Sciatic nerve (tissue), 2 donors: ENCODE measurements at regions not wholly inside any gene's neighbourhood (a gene's known extent, or its start where the extent isn't known, plus 50 kb on each side); places are given as distances from the start of the nearest gene placed in this dataset.

ENCODE experiments used
- ATAC-seq: fragments of 200-7000 bp; cut with Tn5 transposase; one replicate; pipeline ENCODE4 v1.9.1; 2020; ENCODE audit warnings: mild to moderate bottlenecking, moderate library complexity
- DNase-seq: peaks from one replicate; pipeline ENCODE4 v3.0.0-alpha.2; 2020; ENCODE audit warnings: low spot score
- intact Hi-C: fragments of 100-400 bp; cut with DNase I; formaldehyde crosslinking; loops from one replicate; pipeline ENCODE4 v1.14.2; 2022
- donor health status: DM: no; HTN: no; CAD: no.
- donor health status: DM: no; HTN: no; CAD: no.

DNA sequence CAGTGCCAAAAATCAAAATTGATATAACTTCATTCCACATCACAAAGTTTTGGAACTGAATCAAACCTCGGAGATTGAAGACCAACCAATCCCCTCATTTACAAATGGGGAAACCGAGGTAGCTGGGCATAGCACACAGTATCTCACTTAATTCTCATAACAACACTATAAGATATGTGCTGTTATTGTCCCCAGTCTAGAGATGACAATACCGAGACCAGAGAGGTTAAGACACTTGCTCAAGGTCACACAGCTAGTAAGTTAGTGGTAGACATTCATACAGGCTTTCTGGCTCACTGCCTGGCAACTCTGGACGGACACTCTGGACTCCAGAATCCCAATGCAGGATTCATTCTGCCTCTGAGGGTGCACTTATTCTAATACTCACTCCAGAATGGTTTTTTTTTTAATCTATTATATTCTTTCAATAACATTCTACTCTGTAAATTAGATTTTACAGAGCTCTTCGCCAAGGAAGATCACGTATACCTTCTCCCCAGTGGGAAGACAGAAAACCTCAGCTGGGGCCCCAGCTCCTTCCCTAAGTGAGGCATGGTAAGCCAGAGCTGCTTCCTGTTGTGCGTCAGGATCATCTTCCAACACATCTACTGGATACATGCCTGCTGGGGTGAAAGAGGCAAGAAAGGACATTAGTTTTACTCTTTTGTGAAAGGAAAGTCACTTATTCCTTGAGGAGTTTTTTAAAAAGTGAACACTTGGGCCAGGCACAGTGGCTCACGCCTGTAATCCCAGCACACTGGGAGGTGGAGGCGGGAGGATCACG is 128.4 kb upstream of the IGF1R start:
- intact Hi-C loops = loop anchor here (5.0 to 10.0 kb wide), 2 partner anchors 127 to 555 kb away; partner anchors contain the start of gene IGF1R
- no peak for ATAC-seq
- DNase-seq = no peak

DNA sequence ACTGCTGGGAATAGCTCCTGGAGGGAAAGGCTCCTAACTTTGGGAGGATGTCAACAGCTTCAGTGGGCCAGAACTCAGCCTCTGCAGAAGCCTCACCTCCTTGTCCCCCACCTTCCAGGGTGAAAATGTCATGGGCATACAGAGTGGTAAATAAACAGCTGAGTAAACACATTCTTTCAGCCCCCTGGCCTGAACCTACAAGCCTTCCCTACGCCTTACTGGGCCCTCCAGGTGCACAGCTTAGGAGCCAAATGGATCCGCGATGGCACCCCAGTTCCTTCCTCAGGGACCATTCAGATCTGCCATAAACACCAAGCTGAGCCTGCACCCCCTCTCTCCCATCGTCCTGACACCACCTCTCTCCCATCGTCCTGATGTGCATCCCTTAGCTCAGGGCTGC is 126.2 kb upstream of the IGF1R start:
- intact Hi-C loops = loop anchor here (5.0 to 10.0 kb wide), 2 partner anchors 125 to 553 kb away; partner anchors contain the start of gene IGF1R
- ATAC-seq (no peak), DNase-seq (no peak)

DNA sequence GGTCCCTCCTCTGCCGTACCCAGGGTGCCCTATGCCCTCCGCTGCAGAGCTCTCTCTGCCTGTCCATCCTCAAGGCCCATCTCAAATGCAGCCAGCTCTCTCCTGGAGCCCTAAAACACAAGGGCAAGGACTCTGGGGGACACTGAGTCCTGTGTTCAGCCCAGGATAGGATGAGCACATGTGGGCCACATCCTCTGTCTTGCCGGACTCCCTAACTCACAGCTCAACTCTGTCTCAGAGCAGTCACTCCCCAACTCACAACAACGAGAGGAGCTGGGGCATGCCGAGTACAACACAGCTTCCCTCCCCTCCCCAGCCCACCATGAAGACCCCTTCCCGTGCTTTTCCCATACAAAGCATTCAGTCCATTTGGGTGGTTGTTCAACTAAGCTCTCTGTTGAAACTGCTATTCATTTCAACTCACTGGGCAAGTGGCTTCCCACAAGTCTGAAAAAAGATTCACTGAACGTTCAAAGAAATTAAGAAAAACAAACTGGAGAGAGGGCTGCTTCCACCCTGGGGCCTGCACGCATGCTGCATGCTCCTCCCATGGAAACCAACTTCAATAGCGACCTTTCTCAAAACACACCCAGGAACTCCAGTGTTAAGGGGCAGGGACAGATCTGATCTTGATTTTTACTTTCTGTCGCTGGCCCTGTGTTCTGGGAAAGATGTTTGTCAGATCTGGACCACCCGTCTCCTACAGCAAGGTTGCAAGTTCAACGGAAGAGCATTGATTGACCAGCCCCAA is 124.3 kb upstream of the IGF1R start:
- intact Hi-C loops = loop anchor here (5.0 to 10.0 kb wide), 2 partner anchors 123 to 551 kb away; partner anchors contain the start of gene IGF1R
- ATAC-seq (peak; percentile 78), DNase-seq (no peak)

DNA sequence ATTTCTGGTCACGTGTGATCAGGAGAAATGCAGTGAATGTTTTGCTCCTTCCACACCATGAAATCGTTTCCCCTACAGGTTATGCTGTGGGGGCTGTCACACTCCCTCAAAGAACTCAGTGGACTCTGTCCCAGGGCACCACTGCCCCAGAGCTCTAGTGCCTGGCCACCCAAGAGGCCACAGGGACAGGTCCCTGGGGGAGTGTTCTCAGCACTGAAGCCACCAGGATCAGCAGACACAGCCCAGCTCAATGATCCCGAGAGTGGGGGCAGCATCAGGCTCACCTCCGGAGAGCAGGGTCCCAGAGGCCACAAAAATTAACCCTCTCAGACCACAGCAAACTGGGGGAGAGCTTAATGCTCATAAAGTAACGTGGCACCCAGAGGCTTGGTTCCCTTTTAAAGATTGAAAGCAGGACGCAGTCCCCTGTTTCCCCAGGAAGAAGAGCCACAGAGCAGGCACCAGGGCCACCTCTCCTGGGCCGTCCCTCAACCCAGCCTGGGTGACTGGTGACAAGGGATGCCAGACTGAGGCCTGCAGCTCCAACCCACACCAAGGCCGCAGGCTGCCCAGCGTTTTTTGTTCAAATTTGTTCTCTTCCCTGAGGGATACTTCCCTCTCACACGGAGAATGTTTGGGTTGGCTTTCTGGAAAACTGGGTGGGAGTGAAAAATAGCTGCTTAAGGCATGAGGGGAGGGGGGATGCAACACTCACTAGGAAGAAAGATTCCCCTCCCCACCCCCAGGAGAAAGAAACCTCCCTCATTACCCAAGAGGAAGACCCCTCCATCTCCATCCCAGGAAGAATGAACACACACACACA is 123.3 kb upstream of the IGF1R start:
- intact Hi-C loops = loop anchor here (5.0 to 10.0 kb wide), 3 partner anchors 77 to 550 kb away; partner anchors contain the start of gene IGF1R
- DNase-seq = no peak
- peak; percentile 44 for ATAC-seq

DNA sequence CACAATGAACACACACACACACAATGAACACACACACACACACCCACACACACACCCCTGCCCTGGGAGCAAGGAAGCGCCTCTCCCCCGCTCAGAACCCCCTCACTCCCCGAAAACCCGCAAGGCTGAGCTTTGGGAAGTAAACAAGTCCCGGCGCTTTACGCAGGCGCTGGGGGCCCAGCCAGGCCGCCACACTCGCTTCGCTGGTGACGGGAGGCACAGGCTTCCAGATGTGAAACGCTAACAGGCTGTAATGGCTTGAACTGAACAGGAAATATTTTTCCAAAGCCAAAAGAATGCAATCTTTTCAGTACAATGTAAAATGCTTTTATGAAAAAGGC is 122.7 kb upstream of the IGF1R start:
- intact Hi-C loops = loop anchor here (5.0 to 10.0 kb wide), 2 partner anchors 77 to 549 kb away; no protein-coding TSS in a partner anchor
- DNase-seq (peak; percentile 75), ATAC-seq (peak; percentile 73)

DNA sequence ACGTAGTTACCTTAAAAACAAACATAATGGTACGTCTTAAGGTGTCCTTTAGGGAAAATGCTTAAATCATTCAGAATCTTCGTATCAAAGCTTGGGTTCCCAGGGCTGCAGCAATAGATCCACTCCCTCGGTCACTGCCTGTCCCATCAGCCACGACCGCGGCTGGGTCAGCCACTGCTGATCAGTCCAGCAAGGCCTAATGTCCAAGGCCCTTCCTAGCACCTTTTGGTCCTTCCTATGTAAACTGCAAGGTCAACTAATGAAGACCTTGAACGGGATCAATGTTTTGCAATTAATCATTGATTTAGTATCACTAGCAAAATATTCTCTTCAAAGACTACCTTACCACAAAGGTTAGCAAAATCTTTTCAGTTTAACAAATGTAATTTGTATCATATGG is 122.2 kb upstream of the IGF1R start:
- no peak for DNase-seq
- no peak for ATAC-seq
- intact Hi-C loops = loop anchor here (5.0 to 10.0 kb wide), 2 partner anchors 76 to 549 kb away; no protein-coding TSS in a partner anchor

DNA sequence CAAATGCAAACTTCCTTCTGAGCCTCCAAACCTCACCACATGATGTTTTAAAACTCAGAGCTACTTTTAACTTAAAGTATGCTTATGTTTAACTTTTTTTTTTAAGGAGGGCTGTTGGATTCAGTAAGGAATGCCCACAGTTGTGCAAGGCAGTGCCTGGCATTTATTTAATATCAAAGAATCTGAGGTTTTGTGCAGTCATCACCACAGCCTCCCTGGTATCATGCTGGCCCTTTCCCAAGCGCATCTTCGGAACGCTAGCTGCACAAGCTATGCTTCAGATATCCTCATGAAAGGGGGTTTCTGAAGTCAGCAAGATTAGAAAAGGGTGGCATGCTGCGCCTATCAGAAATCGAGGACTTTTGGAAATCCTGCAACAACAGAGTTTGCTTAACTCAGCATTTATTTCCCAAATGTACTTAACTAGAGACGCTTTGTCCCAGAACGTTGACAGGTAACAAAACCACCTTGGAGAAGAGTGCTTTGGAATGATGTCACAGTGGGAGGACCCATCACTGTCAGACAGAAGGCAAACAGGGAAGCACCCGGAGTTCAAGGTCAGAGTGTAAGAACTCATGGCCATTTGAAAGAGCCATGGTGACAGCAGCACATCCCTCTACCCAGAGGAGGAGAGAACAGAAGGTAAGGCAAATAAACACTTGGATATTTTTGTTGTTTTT is 120.2 kb upstream of the IGF1R start:
- intact Hi-C loops = loop anchor here (5.0 to 10.0 kb wide), 2 partner anchors 74 to 547 kb away; no protein-coding TSS in a partner anchor
- no peak for ATAC-seq

DNA sequence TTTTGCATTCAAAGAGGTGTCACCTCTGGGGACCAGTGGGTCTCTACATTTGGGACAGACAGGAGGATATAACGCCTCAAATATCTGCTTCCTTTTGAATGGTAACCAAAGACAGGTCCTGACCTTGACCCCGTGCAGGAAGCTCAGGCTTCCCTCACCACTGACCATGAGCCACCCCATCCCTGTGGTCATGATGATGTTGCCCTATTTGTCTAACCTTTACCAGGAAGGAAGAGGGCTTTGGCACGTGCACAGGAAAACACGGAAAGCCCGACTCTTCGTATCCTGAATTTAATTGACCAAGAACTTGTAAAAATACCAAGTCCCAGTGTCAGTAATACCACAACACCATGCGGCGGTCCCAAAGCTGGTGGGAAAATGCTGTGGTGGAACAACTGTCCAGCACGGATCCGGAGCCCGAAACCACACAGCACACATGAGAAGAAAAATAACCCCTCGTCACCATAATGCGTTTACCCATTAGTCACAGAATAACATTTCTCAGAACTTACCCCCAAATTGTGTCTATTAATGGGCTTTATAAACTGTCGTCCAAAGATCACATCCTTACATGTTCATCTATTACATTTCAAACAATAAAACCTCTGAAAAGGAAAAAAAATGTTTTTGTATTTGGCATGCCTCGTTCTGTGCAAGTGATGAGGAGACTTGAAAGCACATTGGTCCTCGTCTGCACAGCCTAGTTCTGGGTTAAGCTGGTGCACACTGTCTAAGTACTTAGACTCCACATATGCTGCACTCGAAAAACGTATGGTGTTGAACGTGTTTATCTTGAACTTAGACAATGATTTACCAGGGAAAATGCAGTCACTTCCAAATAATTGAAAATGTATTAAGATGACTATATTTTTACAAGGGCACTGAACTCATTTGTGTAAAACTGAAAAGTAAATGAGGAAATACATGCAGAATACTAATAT is 118.9 kb upstream of the IGF1R start:
- no peak for ATAC-seq
- intact Hi-C loops = loop anchor here (5.0 to 10.0 kb wide), 2 partner anchors 73 to 545 kb away; no protein-coding TSS in a partner anchor

More for the DNA sequence above, 120.2 kb upstream of the IGF1R start:
- DNase-seq = no peak

DNA sequence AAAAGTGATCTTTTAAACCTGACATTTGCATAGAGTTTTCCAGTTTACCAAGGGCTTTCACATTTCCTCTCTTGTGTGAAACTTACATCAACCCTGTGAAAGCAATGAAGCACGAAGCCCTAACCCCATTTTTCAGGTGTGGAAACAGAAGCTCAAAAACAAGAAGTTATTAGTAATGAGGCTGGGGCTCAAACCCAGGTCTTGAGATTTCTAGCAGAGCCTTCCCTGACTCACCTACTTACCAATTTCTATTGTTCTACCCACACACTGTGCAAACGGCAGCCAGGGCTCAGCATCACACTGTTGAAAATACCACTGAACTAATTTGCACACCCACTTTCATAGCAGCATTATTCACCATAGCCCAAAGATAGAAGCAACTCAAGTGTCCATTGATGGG is 117.8 kb upstream of the IGF1R start:
- DNase-seq = no peak
- no peak for ATAC-seq
- intact Hi-C loops = no loop called here

More for the DNA sequence above, 118.9 kb upstream of the IGF1R start:
- no peak for DNase-seq

DNA sequence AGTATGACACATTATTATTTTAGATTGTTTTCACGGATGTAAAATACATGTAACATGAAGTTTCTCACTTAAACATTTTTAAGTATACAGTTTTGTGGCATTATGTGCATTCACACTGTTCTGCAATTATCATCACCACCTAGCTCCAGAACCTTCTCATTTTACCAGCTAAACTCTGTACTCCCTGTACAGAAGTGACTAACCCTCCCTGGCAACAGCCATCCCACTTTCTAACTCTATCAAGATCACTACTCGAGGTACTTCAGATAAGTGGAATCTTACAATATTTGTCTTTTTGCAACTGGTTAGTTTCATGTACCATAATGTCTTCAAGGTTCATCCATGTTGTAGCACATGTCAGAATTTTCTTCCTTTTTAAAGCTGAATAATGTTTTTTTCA is 116.3 kb upstream of the IGF1R start:
- intact Hi-C loops = no loop called here
- no peak for ATAC-seq
- DNase-seq = no peak

DNA sequence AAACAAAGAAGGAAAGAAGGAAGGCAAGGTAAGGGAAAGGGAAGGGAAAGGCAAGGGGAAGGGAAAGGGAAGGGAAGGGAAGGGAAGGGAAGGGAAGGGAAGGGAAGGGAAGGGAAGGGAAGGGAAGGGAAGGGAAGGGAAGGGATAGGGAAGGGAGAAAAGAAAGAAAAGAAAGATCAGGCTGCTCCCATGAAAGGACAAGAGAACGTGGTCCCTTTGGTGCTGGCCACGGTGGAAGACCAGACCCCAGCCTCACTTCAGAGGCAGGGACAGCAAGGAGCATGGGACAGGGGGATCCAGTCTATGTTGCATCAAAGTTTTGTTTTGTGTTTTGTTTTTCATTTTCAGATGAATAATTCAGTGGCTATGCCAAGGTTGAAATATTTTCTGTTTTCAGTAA is 111.4 kb upstream of the IGF1R start:
- intact Hi-C loops = no loop called here
- no peak for DNase-seq
- ATAC-seq = no peak

DNA sequence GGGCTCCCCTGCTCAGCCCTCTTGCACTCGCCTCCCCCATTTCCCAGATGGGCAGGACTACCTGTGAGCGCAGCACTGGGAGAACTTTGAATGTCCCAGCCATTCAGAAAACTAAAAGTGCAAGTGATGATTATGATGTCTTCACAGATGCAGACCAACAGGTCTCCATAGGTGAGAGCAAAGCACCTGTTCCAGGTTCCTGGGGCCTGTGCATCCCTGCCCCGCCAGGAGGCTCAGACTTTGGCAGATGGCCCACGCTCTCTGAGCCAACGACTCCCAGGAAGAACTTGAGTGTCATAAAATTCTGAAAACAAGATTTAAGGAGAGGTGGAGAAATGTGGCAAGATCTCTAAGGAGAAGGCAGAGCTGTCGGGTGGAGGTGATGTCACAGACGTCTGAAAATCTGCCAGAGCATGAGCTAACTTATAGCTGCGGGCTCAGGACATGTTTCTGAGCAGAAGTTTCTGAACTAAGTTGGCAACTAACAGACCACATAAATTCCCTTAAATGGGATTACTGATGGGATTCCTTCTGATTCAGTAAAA is 110.8 kb upstream of the IGF1R start:
- DNase-seq (no peak), ATAC-seq (no peak)
- intact Hi-C loops = no loop called here

DNA sequence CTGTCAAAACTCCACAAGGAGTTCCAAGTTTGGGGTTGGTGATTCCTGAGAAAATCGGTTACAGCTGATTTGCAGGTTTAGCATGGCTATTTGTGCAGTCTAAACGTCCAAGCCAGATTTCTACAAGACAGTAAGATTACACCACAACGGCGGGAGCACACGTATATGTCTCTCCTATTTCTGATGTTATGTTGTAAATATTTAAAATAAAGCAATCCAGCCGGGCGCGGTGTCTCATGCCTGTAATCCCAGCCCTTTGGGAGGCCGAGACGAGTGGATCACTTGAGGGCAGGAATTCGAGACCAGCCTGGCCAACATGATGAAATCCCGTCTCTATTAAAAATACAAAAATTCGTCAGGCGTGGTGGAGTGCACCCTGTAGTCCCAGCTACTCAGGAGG is 106.8 kb upstream of the IGF1R start:
- DNase-seq = no peak

DNA sequence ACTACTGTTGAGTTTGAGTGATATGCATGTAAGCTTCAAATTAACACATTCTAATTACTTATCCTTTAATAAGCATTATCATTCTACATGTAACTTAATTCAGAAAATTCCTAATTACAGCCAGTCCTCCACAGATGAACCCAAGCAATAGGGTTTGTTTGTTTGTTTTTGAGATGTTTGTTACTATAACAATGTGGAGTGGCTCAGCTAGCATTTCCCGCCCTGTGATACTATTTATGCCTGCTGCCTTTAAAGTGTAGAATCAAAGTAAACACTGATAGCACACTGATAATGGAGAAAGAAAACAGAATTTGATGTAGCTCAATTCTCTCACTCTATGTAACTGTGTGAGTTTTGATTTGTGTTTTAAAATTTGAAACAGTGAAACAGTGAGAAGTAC is 105.1 kb upstream of the IGF1R start:
- no peak for DNase-seq
- intact Hi-C loops = no loop called here
- ATAC-seq = no peak

More for the DNA sequence above, 106.8 kb upstream of the IGF1R start:
- intact Hi-C loops = no loop called here
- ATAC-seq = no peak

DNA sequence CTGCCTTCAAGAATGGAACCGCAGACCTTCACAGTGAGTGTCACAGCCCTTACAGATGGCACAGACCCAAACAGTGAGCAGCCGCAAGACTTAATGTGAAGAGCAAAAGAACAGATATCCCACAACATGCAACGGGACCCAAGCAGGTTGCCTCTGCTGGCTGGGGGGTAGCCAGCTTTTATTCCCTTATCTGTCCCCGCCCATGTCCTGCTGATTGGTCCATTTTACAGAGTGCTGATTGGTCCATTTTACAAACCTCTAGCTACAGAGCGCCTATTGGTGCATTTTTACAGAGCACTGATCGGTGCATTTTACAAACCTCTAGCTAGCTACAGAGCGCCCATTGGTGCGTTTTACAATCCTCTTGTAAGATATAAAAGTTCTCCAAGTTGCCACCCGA is 102.0 kb upstream of the IGF1R start:
- intact Hi-C loops = no loop called here

DNA sequence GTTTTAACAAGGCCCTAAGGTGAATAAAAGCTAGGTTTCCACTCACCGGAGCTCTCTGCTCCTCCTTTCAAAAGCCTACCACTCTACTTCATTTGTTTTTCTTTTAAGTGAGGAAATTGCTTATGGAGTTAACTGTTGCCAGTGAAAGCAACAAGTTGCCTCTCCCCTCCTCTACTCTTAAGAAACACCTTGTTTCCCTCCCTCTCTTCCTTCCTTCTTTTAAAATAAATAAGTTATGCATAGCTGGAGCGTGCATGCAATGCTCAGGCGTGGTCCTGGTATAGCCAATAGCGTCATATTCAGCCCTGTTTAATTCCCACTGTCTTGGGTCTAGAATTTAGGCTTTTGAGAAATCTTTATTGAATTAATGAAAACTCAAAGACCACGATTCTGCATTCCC is 101.1 kb upstream of the IGF1R start:
- DNase-seq = no peak
- intact Hi-C loops = no loop called here
- ATAC-seq = peak; percentile 1

More for the DNA sequence above, 102.0 kb upstream of the IGF1R start:
- ATAC-seq (no peak), DNase-seq (no peak)

DNA sequence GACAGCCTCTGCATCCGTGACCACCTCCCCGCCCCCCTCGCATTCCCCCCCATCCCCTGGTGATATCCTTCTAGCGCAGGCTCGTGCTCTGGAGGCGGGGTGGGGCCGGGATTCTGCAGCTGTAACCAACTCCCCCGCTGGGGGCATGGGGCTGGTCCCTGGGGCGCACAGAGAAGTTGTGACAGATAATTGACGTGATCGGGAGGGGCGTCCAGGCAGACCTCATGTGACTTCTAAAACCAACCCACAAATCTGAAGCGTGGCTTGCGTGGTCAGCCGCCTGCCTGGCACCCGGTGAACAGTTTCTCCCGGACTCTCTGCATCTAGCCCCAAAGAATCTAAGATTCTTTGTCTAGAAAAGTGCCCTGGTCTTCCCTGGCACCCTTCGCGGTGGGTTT is 100.6 kb upstream of the IGF1R start:
- intact Hi-C loops = no loop called here
- ATAC-seq (peak; percentile 83), DNase-seq (no peak)
